HEK293 (cell line): ENCODE measurements at regions not wholly inside any gene's neighbourhood (a gene's known extent, or its start where the extent isn't known, plus 50 kb on each side); places are given as distances from the start of the nearest gene placed in this dataset.

Source experiments
- CTCF ChIA-PET: fragments of 350-600 bp; formaldehyde crosslinking; extraction: SDS; loops from one replicate; lab custom pipeline; 2021; ENCODE audit warnings: antibody characterized with exemption; lab: Yijun Ruan, JAX
- POLR2A ChIA-PET: fragments of 300-600 bp; formaldehyde crosslinking; extraction: SDS; loops from one replicate; lab custom pipeline; 2020; ENCODE audit warnings: antibody characterized with exemption, inconsistent platforms; lab: Yijun Ruan, JAX
- H3K27ac ChIP-seq: fragments of 200-500 bp; sonication (Bioruptor generic); 2 replicates; pipeline ENCODE4 v1.5.1; 2014; ENCODE audit warnings: low read depth, low read length, control low read depth, inconsistent platforms; ENCODE audit errors: extremely low read depth
- H3K36me3 ChIP-seq, 2 experiments: fragments of 200-500 bp in 1 of 2; sonication (Bioruptor generic) in 1 of 2; 1 replicate in 1 of 2; 2 replicates in 1 of 2; pipeline ENCODE4 v1.5.1; 2014 to 2017; ENCODE audit warnings: inconsistent platforms in 2 of 2, low read length in 2 of 2; ENCODE audit not compliant: control insufficient read depth in 2 of 2, insufficient read depth in 1 of 2
- H3K4me1 ChIP-seq: fragments of 200-500 bp; sonication (Bioruptor generic); 2 replicates; pipeline ENCODE4 v1.5.1; 2014; ENCODE audit warnings: mild to moderate bottlenecking, low read length, inconsistent platforms; ENCODE audit not compliant: control insufficient read depth, insufficient read depth
- H3K4me3 ChIP-seq: 2 replicates; pipeline ENCODE4 v1.5.1; 2011; ENCODE audit warnings: low read depth, mild to moderate bottlenecking, control low read depth, low read length, moderate library complexity
- H3K9me3 ChIP-seq: fragments of 200-500 bp; sonication (Bioruptor generic); 2 replicates; pipeline ENCODE4 v1.5.1; 2014; ENCODE audit warnings: low read depth, low read length, inconsistent platforms; ENCODE audit not compliant: control insufficient read depth, insufficient read depth
- GLIS1 ChIP-seq: fragments of 450-650 bp; formaldehyde crosslinking; IDR thresholded peaks from 2 replicates; pipeline ENCODE4 v1.5.1; 2016; ENCODE audit warnings: missing biosample characterization, missing genetic modification characterization
- IKZF3 ChIP-seq: fragments of 450-650 bp; IDR thresholded peaks from 2 replicates; pipeline ENCODE4 v1.5.0; 2018; ENCODE audit warnings: missing biosample characterization, mild to moderate bottlenecking, missing genetic modification characterization, moderate library complexity
- SP7 ChIP-seq: fragments of 450-650 bp; formaldehyde crosslinking; IDR thresholded peaks from 2 replicates; pipeline ENCODE4 v1.5.1; 2016; ENCODE audit warnings: missing biosample characterization, missing genetic modification characterization
- ZBTB8A ChIP-seq: fragments of 450-650 bp; formaldehyde crosslinking; IDR thresholded peaks from 2 replicates; pipeline ENCODE4 v1.5.1; 2016; ENCODE audit warnings: missing biosample characterization, missing genetic modification characterization
- ZNF10 ChIP-seq: fragments of 450-650 bp; formaldehyde crosslinking; IDR thresholded peaks from 2 replicates; pipeline ENCODE4 v1.5.1; 2017; ENCODE audit warnings: missing biosample characterization, missing genetic modification characterization
- ZNF140 ChIP-seq: fragments of 450-650 bp; formaldehyde crosslinking; IDR thresholded peaks from 2 replicates; pipeline ENCODE4 v1.5.1; 2016; ENCODE audit warnings: missing biosample characterization, missing genetic modification characterization
- ZNF184 ChIP-seq: fragments of 450-650 bp; IDR thresholded peaks from 2 replicates; pipeline ENCODE4 v1.5.1; 2018; ENCODE audit warnings: missing biosample characterization, mild to moderate bottlenecking, missing genetic modification characterization
- ZNF19 ChIP-seq: fragments of 450-650 bp; formaldehyde crosslinking; IDR thresholded peaks from 2 replicates; pipeline ENCODE4; 2016; ENCODE audit warnings: missing biosample characterization, missing genetic modification characterization, low read depth
- ZNF214 ChIP-seq: fragments of 450-650 bp; formaldehyde crosslinking; IDR thresholded peaks from 2 replicates; pipeline ENCODE4 v1.5.1; 2017; ENCODE audit warnings: missing biosample characterization, mild to moderate bottlenecking, missing genetic modification characterization, borderline replicate concordance
- ZNF23 ChIP-seq: fragments of 450-650 bp; formaldehyde crosslinking; IDR thresholded peaks from 2 replicates; pipeline ENCODE4 v1.5.1; 2016; ENCODE audit warnings: missing biosample characterization, missing genetic modification characterization, borderline replicate concordance
- ZNF391 ChIP-seq: fragments of 450-650 bp; formaldehyde crosslinking; IDR thresholded peaks from 2 replicates; pipeline ENCODE4 v1.5.1; 2016; ENCODE audit warnings: low read depth, missing biosample characterization, missing genetic modification characterization, borderline replicate concordance
- ZNF529 ChIP-seq: fragments of 450-650 bp; formaldehyde crosslinking; IDR thresholded peaks from 2 replicates; pipeline ENCODE4 v1.5.1; 2017; ENCODE audit warnings: missing genetic modification characterization, missing biosample characterization; ENCODE audit not compliant: insufficient replicate concordance
- ZNF596 ChIP-seq: fragments of 450-650 bp; IDR thresholded peaks from 2 replicates; pipeline ENCODE4 v1.5.0; 2018; ENCODE audit warnings: missing biosample characterization, mild to moderate bottlenecking, missing genetic modification characterization, moderate library complexity
- ZNF670 ChIP-seq: fragments of 450-650 bp; formaldehyde crosslinking; IDR thresholded peaks from 2 replicates; pipeline ENCODE4 v1.5.1; 2016; ENCODE audit warnings: missing biosample characterization, missing genetic modification characterization, low read depth
- ZNF76 ChIP-seq: fragments of 450-650 bp; formaldehyde crosslinking; IDR thresholded peaks from 2 replicates; pipeline ENCODE4; 2016; ENCODE audit warnings: low read depth, missing biosample characterization, missing genetic modification characterization, borderline replicate concordance
- TF ChIP-seq, protein P1 (sequence below): IDR thresholded peaks from 2 replicates; pipeline ENCODE4 v1.6.1; 2011; ENCODE audit warnings: mild to moderate bottlenecking, low read depth, low read length, borderline replicate concordance
- TF ChIP-seq, protein P2 (sequence below): fragments of 450-650 bp; formaldehyde crosslinking; IDR thresholded peaks from 2 replicates; pipeline ENCODE4 v1.5.1; 2017; ENCODE audit warnings: missing biosample characterization, missing genetic modification characterization
- TF ChIP-seq, protein P3 (sequence below): fragments of 450-650 bp; formaldehyde crosslinking; IDR thresholded peaks from 2 replicates; pipeline ENCODE4 v1.5.0; 2017; ENCODE audit warnings: missing biosample characterization, missing genetic modification characterization, borderline replicate concordance

DNA sequence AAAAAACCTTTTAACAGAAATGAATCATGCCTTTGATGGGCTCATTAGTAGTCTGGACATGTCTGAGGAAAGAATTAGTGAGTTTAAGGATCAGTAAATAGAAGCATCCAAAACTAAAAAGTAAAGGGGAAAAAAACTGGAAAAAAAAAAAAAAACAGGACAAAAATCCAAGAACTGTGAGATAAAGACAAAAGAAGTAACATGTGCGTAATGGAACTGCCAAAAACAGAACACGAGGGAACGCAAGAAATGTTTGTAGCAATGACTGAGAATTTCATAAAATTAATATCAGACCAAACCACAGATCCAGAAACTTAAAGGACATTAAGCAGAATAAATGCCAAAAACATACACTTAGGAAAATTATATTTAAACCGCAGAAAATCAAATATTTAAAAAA is 77.4 kb downstream of the MS4A13 start:
- H3K9me3 ChIP-seq, result no peaks in the 10 kb centered on the region
- TF ChIP-seq ZNF596 (tag by site-specific recombination) (no peak), ZNF10 (no peak), ZNF214 (tag by site-specific recombination) (no peak), GLIS1 (tag by site-specific recombination) (no peak)
- no peak overlapping the region for H3K27ac ChIP-seq
- no peaks in the 10 kb centered on the region for H3K36me3 ChIP-seq
- CTCF ChIA-PET, result no interaction called here
- POLR2A ChIA-PET, result no interaction called here
- H3K4me1 ChIP-seq, result no peaks in the 10 kb centered on the region
- no peak overlapping the region for H3K4me3 ChIP-seq

DNA sequence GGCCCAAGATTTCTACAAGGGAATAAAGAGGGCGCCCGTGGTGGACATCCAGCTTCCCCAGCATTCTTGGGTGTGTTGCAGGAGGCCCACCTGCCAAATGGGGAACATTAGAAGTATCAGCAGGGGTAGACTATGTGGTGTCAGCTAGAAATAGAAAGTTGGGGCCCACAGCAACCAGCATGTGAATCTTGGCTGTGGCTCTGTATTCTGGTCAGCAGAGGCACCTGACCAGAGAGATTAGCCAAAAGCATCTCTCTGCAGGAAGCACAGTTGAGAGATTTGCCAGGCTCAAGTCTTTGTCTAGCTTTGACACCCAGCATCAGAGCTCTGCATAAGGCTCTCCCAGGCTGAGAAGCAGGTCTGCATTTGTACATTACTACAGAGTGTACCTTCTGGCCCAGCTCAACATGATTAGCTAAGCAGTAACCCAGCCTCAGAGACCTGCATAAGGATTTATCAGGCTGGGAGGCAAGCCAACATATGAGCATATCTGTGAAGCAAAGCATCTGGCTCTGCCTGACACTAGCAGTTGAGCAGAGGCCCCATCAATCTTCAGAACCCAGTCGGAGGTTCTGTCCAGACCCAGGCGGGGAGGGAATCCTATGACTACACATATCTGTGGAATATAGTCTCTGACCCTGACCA is 79.9 kb downstream of the MS4A13 start:
- Histone ChIP-seq H3K4me1 (no peaks in the 10 kb centered on the region), H3K27ac (no peak overlapping the region), H3K4me3 (no peak overlapping the region), H3K9me3 (no peaks in the 10 kb centered on the region), H3K36me3 (no peaks in the 10 kb centered on the region)
- TF ChIP-seq ZNF391 (tag by site-specific recombination), result no peak
- no peak for TF ChIP-seq ZNF670 (tag by site-specific recombination)
- no peak for TF ChIP-seq SP7 (tag by site-specific recombination)
- no peak for TF ChIP-seq ZNF76 (tag by site-specific recombination)
- TF ChIP-seq, protein P1, sequence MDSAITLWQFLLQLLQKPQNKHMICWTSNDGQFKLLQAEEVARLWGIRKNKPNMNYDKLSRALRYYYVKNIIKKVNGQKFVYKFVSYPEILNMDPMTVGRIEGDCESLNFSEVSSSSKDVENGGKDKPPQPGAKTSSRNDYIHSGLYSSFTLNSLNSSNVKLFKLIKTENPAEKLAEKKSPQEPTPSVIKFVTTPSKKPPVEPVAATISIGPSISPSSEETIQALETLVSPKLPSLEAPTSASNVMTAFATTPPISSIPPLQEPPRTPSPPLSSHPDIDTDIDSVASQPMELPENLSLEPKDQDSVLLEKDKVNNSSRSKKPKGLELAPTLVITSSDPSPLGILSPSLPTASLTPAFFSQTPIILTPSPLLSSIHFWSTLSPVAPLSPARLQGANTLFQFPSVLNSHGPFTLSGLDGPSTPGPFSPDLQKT, result no peak
- no peak for TF ChIP-seq ZNF529 (tag by site-specific recombination)
- TF ChIP-seq IKZF3 (tag by site-specific recombination), result no peak
- no peak for TF ChIP-seq ZNF23 (tag by site-specific recombination)
- TF ChIP-seq, protein P2, sequence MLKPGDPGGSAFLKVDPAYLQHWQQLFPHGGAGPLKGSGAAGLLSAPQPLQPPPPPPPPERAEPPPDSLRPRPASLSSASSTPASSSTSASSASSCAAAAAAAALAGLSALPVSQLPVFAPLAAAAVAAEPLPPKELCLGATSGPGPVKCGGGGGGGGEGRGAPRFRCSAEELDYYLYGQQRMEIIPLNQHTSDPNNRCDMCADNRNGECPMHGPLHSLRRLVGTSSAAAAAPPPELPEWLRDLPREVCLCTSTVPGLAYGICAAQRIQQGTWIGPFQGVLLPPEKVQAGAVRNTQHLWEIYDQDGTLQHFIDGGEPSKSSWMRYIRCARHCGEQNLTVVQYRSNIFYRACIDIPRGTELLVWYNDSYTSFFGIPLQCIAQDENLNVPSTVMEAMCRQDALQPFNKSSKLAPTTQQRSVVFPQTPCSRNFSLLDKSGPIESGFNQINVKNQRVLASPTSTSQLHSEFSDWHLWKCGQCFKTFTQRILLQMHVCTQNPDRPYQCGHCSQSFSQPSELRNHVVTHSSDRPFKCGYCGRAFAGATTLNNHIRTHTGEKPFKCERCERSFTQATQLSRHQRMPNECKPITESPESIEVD, result no peak
- TF ChIP-seq, protein P3, sequence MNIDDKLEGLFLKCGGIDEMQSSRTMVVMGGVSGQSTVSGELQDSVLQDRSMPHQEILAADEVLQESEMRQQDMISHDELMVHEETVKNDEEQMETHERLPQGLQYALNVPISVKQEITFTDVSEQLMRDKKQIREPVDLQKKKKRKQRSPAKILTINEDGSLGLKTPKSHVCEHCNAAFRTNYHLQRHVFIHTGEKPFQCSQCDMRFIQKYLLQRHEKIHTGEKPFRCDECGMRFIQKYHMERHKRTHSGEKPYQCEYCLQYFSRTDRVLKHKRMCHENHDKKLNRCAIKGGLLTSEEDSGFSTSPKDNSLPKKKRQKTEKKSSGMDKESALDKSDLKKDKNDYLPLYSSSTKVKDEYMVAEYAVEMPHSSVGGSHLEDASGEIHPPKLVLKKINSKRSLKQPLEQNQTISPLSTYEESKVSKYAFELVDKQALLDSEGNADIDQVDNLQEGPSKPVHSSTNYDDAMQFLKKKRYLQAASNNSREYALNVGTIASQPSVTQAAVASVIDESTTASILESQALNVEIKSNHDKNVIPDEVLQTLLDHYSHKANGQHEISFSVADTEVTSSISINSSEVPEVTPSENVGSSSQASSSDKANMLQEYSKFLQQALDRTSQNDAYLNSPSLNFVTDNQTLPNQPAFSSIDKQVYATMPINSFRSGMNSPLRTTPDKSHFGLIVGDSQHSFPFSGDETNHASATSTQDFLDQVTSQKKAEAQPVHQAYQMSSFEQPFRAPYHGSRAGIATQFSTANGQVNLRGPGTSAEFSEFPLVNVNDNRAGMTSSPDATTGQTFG (tag by site-specific recombination), result no peak
- TF ChIP-seq ZBTB8A, result no peak
- TF ChIP-seq ZNF19 (tag by site-specific recombination), result no peak
- no peak for TF ChIP-seq ZNF140 (tag by site-specific recombination)
- no peak for TF ChIP-seq ZNF184 (tag by site-specific recombination)
- CTCF ChIA-PET, result interaction anchor here (0.6 kb wide), 1 partner anchor 37 kb away, joined by 3 read pairs; no protein-coding TSS in a partner anchor
- POLR2A ChIA-PET, result no interaction called here
